GM19025 (cell line): ENCODE measurements at regions not wholly inside any gene's neighbourhood (a gene's known extent, or its start where the extent isn't known, plus 50 kb on each side); places are given as distances from the start of the nearest gene placed in this dataset.
"Not testable (repeated sequence)": the region's sequence is repeated elsewhere in the genome, so short reads cannot be mapped to it uniquely, and the experiment has no call there.

Experiments
- ATAC-seq: cut with Tn5 transposase; IDR thresholded peaks from one replicate; pipeline ENCODE4 v1.9.1; 2021; ENCODE audit warnings: mild to moderate bottlenecking, low read depth, moderate library complexity; ENCODE audit not compliant: unreplicated experiment

DNA sequence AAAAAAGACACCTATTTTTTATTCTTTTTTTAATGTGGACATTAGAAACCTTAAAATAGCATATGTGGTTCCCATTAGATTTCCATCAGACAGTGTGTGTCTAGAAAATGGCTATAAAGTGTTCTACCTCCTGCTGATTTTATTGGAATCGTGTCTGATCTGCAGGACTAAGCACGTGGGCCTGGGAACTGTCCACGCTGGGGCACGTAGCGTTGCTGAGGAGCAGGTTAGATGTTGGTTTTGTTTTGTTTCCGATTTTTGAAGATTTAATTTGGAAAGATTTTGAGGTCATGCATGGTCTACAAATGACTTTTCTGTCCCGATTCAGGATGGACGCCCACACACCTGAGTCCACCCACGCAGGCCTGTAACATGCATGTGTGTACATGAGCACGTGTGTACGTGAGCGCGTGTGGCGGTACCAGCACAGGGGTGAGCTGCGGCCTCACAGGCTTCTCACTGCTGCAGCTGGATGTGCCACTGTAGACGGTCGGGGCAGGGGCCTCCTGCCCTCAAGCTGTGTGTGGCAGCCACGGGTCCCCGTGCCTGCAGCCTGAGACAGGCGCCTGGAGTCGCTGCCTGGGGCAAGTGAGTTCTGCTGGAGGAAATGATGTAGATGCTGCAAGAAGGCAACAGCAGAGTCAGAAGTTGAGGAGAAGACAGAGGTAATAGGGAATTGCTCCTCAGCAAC is 99.7 kb upstream of the CTDP1 start:
- ATAC-seq = no peak

DNA sequence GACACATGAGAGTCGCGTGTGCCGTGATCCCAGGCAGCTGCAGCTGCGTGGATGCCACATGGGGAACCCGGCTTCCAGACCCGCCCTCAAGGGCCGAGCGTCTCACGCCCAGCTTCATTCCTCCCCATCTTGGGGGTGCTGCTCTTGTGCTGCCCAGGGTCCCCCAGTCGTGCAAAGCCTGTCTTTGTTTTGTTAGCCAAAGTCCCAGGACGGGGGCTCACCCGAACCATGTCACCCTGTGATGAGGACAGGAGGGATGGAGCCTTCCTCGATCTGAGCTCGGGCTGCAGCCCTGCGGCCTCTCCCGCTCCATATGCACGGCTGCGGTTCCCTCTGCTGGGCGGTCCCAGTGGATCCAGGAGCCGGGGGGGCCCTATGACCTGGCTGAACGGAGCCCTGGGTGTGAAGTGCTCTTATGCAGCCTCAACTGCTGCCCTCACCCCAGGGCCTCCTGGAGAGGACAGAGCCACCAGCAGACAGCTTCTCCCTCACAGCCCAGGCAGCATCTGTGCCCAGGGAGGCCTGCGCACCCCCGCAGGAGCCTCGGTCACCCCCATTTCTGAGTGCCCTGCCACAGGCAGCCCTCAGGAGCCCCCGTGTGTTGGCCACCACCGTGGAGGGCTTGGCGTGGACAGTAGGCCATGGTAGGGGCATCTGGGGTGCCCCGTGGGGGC is 99.0 kb upstream of the CTDP1 start:
- ATAC-seq = no peak

DNA sequence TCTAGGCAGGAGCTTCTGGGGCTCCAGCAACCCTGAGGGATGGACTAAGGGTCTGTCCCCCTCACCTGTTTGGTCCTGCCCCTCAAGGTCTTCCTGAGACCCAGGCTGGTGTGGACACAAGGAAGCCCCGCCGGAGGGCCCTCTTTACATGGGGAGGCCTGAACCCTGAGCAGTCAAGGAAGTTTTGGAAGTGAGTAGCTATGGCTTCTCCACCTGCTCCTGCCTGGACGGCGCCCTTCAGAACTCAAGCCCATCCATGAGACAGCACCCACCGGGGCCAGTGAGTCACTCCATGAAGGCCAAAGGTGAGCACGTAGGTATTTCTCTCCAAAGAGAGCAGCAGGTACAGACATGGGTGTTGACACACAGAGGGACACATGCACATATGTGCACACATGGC is 98.2 kb upstream of the CTDP1 start:
- no peak for ATAC-seq

DNA sequence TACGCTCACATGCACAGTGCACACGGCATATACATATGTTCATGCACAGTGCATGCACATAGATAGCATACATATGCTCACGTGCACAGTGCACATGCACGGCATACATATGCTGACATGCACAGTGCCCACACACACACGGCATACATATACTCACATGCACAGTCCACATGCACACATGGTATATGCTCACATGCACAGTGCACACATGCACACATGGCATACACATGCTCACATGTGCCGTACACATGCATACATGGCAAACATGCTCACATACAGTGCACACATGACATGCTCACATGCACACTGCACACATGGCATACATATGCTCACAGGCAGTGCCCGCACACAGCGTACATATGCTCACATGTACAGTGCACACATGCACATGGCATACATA is 97.7 kb upstream of the CTDP1 start:
- ATAC-seq = no peak

DNA sequence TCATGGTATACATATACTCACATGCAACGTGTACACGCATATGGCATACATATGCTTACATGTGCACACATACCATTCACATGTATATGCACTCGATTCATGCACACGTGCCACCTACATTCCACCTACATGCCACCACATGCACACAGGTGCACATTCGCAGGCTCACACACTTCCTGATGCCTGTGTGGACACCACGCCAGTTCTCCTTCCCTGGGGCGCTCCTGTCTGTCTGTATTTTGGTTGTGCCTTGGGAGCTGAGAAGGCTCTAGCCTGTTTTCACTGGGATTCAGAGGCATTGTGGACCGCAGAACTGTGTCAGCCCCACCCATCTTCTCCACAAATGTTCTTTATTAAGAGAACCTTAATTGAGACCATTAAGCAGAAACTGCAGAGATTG is 96.6 kb upstream of the CTDP1 start:
- no peak for ATAC-seq

DNA sequence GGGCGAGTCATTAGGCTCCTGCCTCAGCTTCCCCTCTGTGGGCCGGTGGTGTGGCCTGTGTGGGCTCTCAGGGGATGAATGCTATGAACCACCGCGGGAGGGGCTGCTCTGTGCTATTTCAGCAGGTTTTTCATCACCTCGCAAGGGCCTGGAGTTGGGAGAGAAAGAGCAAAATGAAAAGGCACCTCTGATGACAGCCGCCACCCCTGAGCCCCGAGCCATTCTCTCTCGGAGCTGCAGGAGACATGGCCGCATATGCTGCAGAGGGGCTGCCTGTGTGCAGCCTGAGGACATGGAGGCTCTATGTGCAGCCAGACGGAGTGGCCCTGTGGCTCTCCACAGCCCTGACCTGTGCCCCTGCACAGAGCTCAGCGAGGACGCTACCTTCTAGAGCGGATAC is 96.2 kb upstream of the CTDP1 start:
- ATAC-seq = no peak

DNA sequence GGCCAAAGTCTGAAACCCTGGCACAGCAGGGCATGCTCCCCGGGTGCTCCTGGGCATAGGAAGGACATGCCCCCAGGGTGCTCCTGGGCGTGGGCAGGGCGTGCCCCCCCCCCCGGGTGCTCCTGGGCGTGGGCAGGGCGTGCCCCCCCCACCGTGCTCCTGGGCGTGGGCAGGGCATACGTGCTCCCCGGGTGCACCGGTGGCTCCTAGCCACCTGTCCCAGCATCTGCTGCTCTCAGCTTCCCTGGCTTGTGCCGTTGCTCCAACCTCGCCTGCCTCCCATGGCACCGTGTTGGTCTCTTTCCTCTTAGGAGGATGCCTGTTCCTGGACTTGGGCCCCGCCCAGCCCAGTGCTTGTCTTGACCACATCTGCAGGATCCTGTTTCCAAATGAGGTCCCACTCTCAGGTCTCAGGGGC is 95.6 kb upstream of the CTDP1 start:
- ATAC-seq = no peak

DNA sequence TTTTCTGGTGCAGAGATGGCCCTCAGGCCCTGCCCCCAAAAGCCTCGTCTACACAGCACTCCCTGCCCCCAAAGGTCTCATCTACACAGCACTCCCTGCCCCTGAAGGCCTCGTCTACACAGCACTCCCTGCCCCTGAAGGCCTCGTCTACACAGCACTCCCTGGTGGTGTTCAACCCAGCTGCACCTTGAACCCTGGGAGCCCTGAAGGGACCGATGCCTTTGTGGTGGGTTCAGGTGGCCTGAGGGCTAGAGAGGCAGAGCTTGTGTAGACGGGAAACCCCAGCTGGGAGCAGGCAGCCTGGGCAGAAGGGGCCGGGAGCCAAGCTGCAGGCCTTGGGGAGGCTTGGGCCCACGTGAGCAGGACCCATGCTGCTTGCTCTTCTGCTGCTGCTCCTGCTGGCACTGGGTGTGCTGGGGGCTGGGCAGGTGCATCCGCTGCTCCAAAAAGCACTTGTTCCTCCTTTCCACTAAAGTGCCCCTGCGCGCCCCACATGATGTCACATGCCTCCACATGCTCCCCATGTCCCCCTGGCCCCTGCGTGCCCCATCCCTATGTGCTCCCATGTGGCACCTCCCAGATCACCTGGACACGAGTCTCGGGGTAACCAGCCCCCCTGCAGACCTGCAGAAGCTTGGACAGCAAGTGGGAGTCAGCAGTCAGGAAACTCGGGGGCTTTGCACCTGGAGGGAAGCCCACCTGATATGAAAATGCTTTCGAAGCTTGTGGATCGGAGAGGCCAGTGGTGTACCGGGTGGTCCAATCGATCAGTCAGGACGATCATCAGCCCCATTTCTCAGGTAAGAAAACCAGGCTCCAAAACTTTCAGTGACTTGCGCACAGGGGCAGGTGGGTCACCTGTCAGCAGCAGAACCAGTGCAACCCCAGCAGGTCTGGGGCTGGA is 94.9 kb upstream of the CTDP1 start:
- ATAC-seq = no peak

DNA sequence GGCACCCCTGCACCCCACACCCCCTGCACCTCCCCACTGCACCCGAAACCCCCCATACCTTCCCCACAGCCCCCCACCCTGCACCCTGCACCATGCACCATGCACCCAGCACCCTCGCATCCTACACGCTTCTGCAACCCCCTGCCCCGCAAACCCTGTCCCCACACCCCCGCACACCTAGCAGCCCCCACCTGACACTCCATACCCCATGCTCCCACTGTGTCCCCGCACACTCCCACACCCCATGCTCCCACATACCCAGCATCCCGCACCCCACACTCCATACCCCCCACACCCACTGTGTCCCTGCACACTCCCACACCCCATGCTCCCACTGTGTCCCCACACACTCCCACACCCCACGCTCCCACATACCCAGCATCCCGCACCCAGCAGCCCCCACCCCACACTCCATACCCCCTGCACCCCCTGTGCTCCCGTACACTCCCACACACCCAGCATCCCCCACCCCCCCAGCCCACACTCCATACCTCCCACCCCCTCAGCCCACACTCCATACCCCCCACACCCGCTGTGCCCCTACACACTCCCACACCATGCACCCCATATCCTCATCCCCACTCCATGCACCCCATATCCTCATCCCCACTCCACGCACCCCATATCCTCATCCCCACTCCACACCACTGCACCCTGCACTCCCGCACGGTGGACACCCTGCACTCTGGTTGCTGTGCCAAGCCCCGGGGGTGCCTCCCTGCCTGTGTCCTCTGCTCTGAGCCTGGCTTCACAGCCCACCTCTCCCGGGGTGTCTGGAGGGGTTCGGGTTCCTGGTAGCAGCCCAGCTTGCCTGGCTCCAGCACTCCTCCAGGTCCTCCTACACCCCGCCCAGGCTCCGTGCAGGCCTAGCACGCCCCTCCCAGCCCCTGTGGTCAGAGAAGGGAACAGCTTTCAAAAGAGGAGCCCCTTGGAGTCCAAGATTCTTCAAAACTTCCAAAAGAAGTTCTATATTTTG is 93.9 kb upstream of the CTDP1 start:
- no peak for ATAC-seq

DNA sequence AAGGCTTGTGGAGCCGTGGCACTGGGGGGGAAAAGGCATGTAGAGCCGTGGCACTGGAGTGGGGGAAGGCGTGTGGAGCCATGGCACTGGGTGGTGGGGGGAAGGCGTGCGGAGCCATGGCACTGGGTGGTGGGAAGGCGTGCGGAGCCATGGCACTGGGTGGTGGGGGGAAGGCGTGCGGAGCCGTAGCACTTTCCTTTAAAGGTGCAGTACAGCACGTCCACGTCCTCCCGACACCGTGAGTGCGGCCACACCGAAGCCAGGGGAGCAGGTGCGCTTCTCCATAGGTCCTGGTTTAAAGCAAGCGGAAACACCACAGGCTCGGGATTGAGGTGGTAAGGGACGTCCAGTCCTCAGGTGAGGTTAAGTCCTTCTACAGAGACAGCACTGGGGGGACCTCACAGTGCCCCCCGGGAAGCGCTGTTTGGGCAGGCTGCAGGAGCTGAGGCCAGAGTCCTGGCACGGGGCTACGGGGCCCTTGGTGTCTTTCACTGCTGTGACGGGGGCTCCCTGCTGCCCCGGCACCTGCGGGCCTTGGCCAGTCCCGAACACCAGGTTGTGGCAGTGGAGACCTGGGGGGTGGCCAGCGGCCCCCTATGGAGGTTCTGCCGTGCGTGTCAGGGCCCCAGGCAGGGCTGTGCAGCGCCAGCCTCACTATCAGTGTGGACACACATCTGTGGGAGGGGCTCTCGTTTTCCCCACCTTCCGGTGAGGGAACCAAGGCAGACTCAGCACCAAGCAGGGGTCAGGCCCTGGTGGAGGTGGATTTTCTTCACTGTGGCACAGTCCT is 93.0 kb upstream of the CTDP1 start:
- no peak for ATAC-seq

DNA sequence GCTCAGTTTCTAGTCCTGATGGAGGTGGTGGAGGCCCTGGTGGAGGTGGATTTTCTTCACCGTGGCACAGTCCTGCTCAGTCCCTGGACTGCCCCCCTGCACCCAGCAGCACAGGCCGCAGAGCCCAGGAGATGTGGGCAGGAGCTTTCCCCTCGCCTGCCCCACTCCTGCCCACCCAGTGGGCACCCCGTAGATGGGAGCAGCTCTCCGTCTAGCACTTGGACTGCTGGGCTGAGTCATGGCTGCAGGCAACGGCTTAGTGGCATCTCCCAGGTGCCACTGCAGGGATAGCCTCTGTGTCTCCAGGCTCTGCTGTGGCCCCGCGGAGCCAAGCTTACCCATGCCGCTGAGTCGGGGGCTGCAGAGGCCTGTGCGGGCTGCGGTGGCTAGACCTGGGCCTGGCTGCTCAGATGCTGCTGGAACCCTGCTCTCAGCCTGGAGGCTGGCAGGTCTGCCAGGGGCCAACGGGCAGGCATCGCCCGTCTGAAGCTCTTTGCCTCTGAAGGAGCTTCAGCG is 92.3 kb upstream of the CTDP1 start:
- no peak for ATAC-seq

DNA sequence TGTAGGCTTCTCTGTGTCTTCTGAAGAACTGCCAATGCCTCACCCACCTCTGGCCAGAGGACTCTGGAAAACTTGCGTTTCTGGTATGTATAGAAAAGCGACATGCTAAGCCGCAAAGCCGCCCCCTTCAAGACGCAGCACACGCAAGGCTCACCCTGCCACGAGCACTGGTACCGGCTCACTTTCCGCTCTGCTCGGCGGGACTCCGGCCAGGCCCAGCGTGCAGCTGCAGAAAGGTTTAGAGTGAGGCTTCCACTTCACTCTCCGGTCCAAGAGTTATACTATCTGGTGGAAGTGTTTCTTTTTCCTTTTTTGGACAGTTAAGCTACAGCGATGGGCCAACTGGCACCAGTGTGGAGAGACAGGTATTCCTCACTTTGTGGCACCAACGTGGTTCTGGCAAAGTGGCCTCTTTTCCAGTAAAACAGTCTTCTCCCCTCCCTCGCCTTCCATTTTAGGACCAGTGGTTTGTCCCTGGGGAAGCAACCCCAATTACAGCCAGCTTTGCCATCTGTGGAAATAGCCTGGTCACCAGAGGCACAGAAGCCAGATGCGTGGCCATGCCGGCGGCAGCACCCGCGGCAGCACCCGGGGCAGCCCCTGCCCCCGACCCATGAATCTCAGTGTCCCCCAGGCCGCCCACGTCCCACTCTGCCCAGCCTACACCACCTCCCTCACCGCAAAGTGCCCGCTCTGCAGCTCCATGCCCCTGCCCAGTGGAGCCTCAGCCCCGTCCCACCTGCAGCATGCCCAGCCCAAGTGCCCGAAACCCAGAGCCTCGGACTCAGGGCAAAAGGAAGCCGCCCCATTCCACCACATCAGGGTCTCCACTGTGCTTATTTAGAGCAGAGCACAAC is 91.6 kb upstream of the CTDP1 start:
- ATAC-seq = no peak

DNA sequence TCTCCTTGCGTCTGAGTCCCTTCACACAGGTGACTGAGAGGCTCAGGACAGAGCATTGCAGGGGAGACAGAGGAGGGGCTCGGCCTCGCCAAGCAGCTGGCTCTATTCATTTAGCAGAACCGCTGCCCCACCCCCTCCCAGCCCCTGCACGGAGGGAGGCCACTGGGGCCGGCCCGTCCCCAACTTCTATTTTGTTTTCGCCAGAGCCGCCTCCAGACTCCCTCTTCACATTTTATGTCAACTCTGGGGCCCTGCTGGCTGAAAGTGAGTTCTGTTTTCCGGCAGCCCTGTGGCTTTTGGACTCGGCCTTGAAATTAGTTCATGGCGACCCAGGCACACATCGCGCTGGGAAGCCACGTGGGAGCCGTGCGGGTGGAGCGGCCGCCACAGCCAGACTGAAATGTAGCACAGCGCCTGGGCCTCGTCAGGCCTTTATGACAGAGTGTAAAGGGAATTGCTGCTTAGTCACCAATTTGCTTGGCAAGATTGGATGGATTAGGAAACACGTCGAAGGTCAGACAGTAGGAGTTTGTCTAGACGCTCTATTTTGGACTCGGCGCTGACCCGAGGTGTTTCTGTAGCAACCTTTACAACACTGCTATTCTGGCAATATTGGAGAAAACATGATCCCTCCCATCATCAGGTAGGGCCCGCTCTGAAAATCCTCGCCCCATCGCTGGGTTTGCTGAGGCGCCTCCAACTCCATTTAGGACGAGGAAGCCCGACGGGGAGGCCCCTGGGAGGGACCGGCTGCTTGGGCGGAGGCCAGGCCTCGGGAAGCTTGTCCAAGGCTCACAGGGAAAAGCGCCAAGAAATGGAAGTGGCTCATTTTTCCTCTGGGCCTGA is 90.7 kb upstream of the CTDP1 start:
- ATAC-seq = no peak

DNA sequence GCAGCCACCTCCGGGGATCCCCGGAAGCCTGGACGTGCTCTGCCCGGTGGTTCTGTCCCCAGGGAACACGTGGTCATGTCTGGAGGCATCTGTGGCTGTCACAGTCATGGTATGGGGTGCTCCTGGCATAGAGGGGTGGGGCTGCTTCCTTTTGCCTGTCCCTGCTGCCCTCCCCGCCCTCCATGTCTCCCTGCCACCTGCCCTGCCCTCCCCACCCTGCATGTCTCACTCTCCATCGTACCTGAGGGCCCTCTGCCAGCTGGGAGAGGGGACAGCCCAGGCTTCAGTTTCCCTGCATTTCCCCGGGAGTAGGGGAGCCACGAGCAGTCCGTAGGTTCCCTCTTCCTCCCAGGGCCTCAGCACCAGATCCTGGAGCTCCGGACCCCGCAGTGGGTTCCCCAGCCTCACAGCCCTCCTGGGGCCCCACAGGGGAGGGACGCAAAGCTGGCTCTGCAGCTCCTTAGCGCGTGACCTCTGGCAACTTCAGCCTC is 90.0 kb upstream of the CTDP1 start:
- no peak for ATAC-seq

DNA sequence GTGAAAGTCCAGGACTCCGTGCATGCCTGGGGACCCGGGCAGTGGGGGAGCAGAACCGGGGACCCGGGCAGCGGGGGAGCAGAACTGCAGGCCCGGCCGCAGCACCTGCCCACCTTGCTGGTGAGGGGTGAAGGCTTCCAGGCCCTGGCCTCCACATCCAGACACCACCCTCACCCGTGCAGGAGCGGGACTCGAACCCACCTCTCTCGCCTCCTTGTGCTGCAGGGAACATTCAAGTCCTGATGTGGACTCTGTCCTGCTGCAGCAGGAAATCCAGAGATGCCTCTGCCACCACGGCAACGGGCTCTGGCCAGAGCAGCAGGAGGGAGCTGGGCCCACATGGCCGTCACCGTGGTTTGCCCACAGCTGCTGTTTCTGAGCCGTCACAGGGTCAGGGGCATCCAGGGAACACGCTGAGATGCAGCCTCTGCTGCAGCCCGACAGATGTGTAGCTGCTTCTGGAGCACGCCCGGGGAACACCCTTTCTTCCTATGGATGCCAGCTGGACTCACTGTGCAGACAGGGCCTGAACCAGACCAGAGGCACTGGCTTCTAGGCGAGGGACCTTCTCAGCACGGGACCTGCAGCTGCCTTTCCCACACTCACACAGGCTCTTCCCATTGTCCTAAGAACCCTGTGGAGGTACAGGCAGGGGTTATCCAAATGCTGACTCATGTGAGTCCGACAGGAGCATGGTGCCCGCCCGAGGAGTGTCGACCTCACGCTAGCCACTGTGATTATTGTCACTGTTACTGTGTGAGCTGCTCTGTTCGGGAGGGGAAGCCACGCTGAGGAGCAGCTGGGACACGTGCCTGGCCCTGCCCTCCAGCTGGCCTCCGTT is 89.2 kb upstream of the CTDP1 start:
- no peak for ATAC-seq

DNA sequence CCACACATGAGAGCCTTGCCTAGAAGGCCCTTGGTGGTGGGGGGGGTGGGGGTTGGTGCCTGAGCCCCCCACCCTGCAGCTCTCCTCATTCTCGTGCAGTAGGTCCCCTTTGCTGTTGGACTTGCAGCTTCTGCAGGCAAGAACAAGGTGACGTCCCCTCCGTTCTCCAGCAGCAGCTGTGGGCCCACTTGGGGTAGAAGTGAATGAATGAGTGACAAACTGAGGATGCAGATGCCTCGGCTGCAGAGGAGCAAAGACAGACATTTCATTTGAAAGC is 88.6 kb upstream of the CTDP1 start:
- ATAC-seq = no peak

DNA sequence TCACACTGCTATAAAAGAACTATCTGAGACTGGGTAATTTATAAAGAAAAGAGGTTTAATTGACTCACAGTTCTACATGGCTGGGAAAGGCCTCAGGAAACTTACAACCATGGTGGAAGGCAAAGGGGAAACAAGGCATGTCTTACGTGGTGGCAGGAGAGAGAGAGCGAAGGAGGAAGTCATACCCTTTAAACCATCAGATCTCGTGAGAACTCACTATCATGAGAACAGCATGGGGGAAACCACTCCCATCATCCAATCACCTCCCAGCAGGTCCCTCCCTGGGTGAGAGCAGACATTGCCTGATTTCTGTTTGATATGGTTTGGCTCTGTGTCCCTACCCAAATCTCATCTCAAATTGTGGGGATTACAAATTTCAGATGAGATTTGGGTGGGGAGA is 86.9 kb upstream of the CTDP1 start:
- ATAC-seq = not testable (repeated sequence)
